Nucleus accumbens (tissue), 56 donors: ENCODE measurements at regions not wholly inside any gene's neighbourhood (a gene's known extent, or its start where the extent isn't known, plus 50 kb on each side); places are given as distances from the start of the nearest gene placed in this dataset.

Experiments
- DNase-seq, 56 donors: peaks; one replicate each; lab custom pipeline; 2025; lab: John Stamatoyannopoulos, UW

DNA sequence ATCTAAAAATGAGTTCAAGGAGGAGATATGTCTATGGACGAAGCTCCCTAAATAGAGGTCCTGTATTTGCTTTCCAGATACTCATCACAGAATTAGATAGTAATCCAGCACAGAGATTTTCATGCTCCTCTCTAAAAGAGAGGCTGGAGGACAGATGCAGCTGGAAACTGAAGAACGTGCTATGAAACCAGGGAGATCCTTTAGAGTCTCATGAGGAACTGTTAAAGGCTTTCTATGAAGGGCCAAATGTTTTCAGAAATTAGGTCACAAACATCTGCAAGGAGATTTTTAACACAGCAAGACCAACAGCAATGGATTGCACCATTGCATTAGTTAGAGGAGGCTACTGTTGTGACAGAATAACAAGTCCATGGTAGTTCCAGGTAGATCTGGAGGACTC is 95.6 kb upstream of the ARHGAP20 start:
- DNase-seq: no peak

DNA sequence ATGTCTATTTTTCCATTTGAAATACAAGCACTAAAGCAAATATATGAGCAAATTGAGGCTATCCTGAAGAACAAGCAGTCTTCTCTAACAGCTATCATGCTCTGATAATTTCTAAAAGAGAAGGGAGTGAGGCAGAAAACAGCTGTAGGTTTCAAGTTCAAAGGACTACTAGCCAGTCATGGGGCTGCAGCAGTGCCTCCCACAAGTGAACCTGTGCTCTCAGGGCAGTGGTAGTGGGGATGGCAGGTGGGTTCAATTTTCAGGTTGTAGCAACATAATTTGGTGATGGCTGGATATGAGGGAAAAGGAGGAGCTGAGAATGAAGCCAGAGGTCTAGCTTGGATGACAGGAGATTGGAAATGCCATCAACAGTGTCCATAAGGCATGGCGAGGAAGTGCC is 93.5 kb upstream of the ARHGAP20 start:
- no peak for DNase-seq

DNA sequence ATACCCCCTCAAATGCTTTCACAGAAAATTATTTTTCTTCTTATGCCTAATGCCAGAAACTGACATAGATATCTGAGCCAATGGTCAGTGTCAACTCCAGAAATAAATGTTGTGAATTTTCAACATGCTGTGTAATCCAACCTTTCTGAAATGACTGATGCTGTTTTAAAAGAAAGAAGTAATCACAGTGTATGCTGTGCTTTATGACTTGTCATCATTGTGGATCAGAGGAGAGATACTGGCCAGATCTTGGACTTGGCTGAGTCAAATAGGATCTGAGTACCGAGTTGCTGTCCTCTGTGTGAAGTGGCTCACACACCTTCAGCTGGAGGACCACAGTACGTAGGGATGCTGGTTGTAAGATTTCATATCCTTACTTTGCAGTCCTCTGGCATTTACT is 89.9 kb upstream of the ARHGAP20 start:
- no peak for DNase-seq

DNA sequence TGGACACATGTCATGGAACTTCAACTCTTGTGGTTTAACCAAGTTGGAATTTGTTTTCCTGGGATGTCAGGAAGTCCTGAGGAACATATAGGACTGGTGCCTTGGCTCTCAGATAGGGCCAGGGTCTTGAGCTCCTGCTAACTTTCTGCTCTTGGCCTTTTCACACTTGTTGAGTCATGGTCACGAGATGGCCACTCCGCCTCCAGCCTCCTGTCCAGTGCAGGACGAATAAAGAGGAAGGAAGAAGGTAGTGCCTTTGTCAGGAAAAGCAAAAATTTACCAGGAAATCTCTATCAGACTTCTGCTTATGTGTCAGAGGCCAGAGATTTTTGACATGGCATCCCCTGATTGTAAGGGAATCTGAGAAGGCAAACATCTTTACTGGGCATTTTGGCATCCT is 89.1 kb upstream of the ARHGAP20 start:
- no peak for DNase-seq

DNA sequence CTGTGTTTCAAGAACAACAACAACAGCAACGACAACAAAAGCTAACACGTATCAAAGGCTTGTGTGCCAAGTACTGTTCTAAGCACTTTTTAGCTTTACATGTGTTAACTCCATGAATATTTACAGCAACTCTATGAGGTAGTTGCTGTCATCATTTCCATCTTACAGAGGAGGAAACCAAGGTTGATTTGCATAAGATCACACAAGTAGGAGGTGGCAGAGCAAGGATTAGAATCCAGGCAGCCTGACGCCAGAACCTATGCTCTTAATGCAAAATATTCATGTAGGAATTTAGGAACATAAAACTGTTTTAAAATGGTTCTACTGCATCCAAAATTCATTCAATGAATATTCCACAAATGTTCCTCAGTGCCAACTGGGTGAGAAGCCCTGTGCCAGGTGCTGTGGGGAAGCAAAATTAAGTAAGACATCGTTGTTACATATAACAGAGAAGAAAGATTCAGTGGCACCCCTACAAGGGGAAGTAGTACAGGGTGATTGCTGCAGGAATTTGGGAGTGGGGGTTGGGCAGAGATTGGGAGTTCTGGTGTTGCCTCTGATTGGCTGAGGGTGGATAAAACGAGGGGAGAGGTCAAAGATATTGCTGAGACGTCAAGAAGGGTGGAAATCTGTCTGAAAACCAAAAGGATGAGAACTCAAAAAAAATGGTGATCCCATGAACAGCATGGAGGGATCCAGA is 86.1 kb upstream of the ARHGAP20 start:
- no peak for DNase-seq

DNA sequence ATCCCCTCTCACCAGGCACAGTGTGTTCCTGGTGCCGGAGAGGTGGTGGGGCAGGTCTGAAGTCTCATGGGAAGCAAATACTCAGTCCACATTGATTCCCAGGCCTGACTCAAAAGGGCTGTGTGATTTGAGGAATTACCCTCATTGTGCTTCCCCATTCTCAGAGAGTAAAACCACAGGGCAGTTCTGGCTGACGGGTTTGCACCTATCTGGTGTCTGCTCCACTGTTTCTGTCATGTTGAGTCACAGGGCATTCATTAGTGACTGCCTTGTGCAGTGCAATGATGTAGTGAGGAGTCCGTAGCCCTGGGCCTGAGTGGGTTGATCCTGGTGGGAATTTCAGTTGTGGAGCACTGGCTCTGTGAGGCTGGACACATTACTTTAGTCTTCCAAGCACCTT is 85.2 kb upstream of the ARHGAP20 start:
- DNase-seq: peak in 1 of 56 donors; percentile 7

DNA sequence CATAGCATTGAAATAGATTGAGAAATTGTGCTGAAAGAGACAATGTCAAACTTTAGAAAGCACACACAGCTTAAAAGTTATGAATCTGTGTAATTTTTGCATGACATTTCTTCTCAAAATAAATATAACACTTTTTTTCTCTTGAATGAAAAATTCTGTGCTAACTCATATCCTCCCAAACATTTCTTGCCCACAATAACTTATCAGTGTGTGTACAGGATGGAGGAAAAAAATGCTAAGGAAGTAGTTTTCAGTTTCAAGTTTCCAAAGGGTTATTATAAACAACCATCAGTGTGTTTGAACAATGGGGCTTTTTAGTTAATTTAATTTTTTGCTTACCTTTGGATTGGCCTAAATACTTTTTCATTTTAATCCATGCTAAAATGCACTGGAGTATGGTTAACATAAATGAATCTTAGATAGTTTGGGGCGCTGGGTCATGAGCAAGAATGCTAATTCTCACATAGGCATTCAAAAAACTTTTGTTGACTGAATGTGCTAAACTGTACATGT is 82.9 kb upstream of the ARHGAP20 start:
- DNase-seq: no peak

DNA sequence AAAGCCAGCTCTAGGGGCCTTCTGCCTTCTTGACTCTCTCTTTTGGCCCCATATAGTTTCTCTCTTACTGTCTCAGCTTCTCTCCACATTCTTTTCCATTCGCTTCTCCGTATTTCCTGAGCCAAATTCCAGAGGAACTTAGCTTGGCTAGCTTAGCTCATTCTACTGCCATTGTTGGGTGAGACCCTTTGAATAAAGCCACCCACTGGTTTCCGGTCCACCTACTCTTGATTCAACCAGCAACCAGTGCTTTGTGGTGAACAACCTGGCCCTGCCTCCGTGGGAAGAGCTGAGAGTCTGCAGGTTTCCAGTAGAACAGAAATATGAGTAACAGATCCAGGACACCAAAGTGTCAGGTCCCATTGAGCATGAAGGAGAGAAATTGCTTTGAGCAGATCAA is 81.3 kb upstream of the ARHGAP20 start:
- no peak for DNase-seq

DNA sequence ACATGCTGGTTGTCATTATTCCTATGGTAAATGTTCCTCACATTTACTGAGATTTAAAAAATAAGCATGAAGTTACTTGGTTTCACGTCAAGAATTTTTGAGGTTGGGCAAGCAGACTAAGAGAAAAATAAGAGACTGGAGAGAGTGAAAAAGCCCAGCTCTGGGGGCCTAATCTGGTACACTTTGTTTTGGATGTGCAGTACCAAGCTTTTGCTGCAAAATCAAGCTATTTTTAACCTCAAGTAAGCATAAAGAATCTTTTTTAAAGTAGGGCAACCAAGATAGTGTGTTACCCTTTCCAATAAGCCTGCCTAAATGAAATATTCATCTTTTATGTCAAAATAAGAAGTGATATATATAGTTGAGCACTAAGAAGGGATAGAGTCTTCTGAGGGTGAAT is 79.4 kb upstream of the ARHGAP20 start:
- no peak for DNase-seq

DNA sequence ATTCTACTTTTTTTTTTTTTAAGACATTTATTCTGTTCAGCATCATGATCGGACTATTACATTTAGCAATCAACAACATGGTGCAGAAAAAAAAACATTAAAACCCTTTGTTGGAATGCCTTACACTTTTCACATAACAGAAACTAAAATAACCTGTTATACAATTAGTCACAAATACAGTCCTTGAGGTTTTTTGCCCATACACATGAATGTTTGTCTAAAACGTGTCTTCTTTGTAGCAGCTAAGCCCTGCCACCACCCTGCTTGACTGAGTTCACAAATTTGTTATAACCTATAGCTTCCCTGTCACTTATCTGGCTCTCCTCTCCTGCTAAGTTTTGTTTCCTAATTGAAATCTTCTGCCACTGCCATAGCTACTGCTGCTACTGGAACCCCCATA is 75.4 kb upstream of the ARHGAP20 start:
- DNase-seq: no peak

DNA sequence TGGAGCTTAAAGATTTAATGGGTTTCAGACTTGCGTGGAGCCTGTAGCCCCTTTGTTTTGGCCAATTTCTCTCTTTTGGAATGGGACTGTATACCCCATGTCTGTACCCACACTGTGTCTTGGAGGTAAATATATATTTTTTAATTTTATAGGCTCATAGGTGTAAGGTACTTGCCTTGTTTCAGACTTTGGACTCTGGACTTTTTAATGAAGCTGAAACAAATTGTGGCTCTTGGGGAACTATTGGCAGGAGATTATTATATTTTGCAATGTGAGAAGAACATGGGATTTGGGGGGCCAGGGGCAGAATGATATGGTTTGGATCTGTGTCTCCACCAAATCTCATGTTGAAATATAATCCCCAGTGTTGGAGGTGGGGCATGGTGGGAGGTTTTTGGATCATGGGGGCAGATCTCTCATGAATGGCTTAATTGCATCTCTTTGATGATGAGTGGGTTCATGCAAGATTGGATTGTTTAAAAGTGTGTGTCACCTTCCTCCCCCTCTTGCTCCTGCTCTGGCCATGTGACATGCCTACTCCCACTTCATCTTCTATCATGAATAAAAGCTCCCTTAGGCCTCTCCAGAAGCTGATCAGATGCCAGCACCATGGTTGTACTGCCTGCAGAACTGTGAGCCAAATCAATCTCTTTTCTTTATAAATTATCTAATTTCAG is 74.1 kb upstream of the ARHGAP20 start:
- DNase-seq: peak in 8 of 56 donors; percentile 7 to 39 (median 14)

DNA sequence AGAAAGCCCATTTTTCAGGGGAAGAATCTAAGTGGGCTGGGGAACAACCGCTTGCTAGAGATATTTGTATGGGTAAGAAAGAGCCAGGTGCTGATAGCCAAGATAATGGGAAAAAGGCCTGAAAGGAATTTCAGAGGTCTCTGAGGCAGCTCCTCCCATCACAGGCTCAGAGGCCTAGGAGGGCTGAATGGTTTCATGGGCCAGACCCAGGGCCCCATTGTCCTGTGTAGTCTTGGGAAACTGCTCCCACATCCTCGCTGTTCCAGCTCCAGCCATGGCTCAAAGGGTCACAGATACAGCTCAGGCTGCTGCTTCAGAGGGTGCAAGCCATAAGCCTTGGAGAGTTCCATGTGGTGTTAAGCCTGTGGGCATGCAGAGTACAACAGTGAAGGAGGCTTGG is 73.2 kb upstream of the ARHGAP20 start:
- no peak for DNase-seq

DNA sequence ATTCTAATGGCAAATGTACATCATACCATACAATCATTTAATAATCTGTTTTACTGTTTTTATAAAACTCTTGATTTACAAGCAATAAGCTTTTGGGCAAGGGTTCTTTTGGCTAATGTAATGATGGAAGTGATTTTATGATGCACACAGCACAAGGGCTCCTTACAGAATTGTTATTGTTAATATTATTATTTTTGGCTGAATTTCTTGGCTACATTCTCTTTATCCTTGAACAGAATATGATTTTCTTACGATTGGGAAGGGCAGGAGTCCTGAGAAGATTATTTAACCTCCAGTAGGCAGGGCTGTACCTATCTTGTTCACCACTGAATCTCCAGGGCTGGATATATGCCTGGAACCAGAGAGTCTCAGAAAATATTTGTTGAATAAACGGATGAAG is 70.4 kb upstream of the ARHGAP20 start:
- no peak for DNase-seq

DNA sequence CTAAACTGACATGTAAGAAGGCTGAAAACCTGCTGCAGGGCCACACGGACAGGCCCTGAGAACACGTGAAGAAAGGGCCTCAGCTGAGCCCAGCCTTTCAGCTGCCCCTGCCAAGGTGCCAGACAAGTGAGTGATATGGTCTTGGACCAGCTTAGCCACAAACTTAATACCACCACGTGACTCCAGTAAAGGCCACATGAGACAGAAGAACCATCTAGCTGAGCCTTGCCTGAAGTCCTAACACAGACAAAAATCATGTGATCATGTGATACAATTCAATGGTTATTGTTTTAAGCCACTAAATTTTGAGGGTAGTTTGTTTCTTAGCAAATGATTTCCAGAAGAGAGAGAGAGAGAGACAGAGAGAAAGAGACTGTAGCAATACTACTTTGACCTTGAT is 66.9 kb upstream of the ARHGAP20 start:
- no peak for DNase-seq

DNA sequence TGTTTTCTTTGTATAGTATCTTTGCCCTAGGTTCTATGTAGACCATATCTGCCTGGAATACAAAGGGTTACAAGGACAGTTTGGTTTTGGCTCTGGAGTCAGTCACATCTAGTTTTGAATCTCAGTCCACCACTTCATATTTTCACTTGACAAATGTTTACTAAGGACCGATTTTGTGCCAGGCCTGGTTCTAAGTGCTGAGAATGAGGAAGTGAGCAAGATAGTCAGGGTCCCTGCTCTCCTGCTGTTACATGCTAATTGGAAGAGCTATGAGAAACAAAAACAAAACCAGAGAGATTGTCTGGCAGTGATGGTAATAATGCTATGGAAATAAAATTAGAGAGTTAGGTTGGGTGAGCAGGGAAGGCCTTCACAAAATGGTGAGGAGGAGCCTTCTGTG is 66.1 kb upstream of the ARHGAP20 start:
- no peak for DNase-seq

DNA sequence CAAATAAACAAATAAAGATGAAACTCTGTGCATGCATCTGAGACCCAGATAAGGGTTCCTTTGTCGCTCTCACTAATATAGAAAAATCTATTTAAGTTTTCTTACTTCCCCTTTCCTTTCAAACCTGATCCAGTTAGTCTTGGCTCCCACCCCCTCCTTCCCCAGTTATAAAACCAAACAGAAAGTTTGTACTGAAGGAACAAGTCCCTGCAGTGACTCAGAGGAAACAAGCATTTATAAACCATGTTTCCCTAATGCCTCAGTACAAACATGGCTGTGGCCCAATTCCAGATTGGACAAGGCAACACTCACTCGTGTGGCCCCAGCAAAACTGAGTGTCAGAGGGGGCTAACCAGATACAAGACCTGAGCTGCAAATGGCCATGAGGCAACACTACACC is 65.5 kb upstream of the ARHGAP20 start:
- no peak for DNase-seq

DNA sequence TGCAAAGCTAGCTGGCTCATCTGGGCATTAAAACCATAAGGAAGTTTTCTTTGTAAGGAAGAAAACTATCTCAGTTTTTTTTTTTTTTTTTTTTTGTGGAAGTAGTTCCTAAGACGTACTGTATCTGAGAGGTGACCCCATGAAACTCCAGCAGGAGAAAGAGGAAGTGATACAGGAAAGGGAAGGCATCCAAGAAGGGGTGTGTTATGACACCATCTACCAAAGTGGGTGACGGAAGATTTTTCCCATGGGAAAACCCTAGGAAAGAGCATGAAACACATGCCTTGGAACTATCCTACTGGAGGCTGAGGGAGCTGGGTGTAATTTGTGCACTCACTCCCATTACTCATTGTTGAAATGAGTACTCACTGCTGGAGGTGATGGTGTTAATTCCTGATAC is 63.8 kb upstream of the ARHGAP20 start:
- no peak for DNase-seq

DNA sequence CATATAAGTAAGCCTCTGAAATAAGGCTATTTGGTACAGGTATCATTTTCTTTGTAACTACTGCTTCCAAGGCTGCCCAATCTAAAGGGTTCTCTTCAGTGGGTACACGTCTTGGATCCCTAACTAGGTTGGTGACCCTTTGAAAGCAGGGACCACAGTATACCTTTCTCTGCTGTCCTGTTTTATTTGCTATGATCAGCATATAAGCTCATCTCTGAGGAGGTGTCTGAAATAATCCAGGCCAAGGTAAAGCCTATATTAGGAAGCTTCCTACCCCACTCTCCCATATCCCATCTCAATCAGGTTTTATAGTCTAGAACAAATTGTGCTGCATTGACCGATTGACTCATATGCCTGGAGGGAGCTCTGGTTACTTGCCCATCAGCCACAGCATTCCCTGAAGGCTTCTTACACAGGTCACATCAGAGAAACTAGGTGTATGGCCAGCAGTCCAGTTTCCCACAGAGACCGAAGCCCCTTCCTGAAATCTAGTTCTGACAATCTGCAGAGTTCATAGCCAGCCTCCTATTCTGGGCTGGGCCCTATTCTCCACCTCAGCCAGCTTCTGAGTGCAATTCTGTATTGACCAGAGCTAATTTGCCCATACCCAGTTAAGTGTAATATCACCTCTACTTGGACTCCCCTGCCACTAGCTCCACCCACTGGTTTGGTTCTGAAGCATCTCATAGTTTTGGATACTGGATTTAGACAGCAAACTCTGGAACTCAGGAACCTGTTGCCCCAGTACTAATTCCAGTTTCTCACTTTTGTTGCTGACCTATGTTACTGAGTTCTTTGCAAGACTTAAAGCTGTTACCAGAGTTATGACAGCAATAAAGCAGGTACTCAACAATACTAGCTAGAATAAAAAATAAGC is 62.1 kb upstream of the ARHGAP20 start:
- DNase-seq: no peak

DNA sequence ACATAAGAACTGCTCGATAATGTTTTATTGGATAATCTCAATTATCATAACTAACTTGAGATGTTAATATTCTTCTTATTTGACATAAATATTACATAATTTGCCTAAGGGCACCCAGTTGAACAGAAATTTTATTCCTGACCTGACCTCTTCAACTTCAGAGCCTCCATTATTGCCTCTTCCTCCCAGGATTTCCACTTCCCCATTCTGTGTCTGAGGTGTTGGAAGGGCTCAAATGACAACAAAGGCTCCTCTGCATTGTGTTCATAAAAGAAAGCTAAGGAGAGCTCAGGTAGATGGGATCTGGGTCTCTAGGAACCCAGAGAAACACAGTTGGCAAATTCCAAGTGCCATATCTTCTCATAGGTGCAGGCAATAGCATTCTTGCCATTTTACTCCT is 61.2 kb upstream of the ARHGAP20 start:
- no peak for DNase-seq

DNA sequence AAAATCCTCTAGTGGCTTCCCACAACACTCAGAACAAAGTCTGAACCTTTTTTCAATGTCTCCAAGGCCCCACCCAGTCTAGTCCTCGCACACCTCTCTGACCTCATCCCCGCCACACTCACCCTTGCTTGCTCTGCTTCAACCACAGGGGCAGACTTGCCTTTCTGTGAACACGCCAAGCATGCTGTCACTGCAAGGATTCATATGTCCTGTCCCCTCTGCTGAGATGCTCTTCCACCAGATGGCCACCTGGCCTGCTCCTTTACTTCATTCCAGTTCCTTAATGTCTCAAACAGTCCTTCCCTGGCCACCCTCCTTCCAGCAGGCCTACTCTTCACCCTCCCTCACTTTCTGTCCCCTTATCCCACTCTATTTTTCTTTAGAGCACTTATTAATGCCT is 60.6 kb upstream of the ARHGAP20 start:
- DNase-seq: no peak

DNA sequence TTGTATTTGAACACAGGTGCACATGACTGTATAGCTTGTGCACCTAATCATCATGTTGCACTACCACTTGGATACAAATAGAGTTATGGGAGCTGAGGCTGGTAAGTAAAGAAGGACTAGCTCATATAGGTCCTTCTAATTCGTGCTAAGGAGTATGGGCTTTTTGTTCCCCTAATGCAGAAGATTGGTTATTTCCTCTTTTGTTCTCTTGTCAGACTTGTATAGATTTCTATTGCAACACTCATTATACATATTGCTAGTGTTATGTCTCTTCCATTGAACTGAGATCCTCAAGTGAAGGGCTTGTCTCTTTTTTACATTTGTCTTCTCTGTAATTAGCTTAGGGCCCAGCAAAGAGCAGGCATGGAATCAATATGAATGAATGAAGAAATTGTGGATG is 54.1 kb upstream of the ARHGAP20 start:
- DNase-seq: no peak
